ENCODE measurements at regions not wholly inside any gene's neighbourhood (a gene's known extent, or its start where the extent isn't known, plus 50 kb on each side); places are given as distances from the start of the nearest gene placed in this dataset.
A peak's percentile ranks its signal among the peaks of the same experiment; 100 is the strongest.
"Not testable (repeated sequence)": the region's sequence is repeated elsewhere in the genome, so short reads cannot be mapped to it uniquely, and the experiment has no call there.

- DNase-seq = no peak
Observed at GRCh38 chr2:235223011-235223410, 270.8 kb upstream of the AGAP1 start.

DNA sequence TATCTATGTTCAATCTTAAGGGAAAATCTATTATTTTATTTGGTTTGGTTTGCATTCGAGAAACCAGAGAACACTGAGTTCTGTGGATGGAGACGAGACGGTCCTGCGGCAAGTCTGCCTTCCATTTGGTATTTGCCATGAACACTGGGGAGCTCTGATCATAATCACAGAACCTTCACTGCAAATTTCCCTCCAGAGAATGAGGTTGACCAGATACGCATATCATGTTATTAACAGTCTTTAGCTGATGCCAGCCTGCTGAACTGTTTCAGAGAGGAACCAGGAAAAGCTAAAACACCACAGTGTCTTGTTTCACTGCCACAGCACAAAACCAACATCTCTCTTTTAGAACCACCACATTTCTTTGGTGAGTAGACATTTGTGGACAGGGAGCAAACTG lies 269.4 kb upstream of the AGAP1 start:
- no peak for DNase-seq

- DNase-seq = no peak
Observed at GRCh38 chr2:235225261-235225660, 268.6 kb upstream of the AGAP1 start.

DNA sequence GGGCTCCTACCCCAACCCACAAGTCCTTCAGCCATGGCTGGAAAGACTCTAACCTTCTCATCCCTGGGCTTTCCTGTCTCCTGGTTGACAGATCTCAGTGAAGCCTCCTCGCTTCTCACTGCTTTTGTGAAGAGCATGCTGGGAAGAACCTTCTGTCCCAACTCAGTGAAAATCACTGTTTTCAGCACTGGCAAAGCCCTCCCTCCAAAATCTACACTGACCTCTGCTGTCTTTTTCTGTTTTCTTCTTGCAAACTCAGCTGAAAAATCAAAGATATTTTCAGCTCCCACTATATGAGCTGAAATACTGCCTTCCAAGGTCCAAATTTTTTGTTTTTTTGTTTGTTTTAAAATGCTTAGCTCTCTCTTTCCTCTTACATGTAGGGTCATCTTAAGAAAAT lies 266.3 kb upstream of the AGAP1 start:
- no peak for DNase-seq

GRCh38 chr2:235228422-235228821 lies 265.4 kb upstream of the AGAP1 start:
- not testable (repeated sequence) for DNase-seq

DNA sequence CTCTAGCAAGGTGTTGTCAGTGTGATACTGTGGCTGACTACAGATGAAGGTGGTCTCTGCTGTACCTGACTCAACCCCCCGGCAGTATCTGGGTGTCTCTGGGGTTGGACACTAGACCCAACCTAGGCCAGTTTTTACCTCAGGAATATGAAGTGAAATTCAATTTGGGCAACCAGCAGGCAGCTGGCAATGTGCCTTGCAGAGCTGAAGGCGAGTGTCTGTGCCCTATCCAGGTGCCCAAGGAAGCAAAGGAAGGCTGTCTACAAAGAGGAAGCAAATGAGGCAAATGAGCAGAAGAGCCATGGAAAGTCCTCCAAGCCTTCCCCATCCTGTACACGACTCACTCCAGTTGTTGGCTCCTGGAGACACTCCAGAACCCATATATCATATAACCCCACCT lies 264.6 kb upstream of the AGAP1 start:
- DNase-seq = no peak

DNA sequence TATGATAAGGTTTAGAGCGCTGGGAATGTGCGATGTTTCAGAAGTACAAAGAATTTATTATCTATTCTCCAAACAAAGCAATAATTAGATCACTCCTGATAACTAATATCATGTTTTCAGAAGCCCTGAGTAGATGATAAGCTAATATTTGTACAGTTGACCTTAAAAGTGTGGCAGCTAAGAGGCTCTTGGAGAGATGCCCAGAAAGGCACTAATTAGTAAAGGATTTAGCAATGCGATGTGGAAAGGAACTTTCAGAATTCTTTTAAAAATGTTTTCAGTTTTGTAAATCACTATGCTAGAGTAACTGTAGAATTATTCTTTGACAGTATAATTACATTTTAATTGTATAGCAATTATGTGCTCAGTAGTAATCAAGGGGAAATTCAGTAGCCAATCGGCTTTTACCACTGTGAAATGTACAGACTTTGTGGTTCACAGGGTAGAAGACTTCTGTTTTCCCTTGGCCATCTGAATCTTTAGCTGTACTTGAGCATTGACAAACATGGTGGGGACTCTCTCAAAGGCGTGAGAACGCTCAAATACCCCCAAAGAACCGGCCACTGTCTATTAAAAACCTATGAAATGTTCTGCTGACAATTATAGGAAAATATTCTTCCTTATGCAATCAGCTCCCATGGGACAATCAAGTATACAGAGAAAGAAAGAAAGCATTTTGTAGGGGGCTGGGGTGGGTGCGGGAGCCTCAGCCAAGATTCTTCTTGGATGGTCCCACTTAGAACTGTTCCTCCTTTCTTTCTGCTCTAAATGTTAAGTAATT lies 262.8 kb upstream of the AGAP1 start:
- peak; percentile 80 for DNase-seq

DNA sequence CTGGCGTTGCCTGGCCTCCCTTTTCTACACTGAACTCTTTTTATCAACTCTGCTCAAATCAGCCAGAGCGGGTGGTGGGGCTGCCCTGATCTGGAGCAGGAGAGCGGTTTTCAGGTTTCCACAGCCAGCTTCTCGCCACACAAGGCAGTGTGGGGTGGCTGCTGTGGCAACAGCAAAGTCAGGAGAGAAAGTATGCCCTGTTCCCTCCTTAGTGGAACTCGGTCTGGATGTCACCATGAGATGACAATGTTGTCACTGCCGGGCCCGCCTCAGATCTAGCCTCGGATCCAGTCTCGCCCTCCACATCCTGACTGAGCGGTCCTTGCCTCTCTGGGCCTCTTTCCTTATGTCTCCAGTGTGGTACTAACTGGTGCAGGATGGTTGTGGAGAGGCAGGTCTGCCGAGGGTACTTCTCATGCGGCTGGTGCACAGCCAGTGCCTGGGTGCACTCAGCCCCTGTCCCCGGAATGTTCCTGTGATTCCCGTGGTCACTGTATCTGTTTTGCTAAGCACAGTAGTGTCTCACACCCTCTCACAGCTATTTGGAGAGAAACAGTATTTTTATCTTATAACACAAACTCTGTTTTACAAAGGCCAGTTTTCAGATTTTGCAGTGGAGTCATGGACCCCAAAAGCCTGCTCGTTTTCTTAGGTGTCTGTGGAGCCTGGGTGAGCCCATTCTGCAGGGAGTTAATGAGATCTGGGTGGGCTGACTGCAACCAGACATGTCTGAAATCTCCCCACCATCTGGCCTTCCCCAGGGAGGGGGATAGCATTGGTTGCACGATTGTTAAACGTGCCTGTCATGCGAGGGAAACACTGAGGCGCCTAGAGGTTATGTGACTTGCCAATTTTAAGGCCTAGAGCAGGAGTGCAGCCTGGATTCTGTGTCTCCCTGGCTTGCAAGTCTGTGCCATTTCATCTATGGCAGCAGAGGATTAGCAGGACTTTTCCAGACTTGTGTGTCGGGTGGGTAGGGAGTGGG lies 261.1 kb upstream of the AGAP1 start:
- no peak for DNase-seq

DNA sequence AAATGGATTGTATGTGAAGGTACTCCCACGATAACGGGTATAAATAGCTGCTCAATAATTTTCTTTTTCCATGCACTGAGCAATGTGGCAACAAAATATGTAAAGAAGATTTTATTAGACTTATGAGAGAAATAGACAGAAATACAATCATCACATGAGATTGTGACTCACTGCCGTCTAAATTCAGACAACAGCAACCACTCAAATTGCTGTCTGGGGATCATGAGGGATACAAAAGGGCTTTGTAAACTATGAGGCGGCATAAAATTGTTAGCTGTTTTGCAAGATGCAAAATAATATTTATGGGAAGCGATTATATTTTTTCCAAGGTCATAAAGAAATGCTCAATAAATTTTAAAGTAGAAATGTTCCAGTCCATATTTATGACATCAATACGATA lies 259.1 kb upstream of the AGAP1 start:
- peak; percentile 59 for DNase-seq

DNA sequence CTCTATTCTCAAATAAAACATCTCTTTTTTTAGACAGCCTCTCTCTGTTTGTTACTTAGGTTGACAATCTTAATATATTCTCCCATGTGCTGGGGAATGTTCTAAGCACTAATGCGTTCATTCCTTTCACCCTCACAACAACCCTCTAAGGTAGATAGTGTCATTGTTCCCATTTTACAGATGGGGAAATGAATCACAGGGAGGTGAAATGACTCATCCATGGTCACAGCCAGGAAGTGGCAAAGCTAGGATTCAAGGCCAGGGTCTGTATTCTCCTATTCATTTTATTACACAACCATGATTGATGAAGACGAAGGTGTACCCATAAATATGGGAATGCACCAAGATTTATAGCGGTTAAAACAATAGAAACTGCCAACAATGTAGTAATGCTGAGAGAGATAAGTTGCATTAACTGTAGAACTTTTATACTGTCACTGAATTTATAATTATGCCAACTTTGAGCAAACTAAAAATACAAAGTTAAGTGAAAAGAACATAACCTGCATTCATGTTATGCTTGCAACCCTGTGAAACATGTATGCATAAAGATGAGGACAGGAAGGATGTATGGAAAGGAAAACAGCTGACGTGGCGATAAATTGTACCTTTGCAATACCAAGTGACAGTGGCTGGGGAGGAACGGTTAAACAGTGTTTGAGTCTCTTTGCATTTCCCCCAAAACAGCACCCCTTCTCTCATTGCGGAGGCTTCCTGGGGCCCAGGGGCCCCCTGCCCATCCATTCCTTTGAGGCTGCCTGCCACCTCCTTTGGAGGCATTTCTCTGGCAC lies 257.7 kb upstream of the AGAP1 start:
- no peak for DNase-seq

DNA sequence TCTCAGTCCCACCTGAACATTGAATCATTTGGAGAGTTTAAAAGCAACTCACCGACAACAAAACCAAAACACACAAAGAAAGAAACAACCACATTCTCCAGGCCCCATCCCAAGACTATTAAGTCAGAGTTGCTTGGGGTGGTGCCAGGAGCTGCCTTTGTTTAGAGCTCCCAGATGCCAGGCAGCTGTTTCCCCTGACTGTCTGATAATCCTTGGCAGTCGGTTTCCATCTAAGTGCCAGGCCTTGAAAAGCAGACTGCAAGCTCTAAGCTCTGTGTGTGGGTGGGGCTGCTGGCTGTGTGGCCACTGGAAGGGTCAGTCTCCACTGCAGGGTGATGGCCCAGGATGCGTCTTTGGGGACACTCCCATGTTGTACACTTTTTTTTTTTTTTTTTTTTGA lies 255.3 kb upstream of the AGAP1 start:
- DNase-seq = peak; percentile 50

DNA sequence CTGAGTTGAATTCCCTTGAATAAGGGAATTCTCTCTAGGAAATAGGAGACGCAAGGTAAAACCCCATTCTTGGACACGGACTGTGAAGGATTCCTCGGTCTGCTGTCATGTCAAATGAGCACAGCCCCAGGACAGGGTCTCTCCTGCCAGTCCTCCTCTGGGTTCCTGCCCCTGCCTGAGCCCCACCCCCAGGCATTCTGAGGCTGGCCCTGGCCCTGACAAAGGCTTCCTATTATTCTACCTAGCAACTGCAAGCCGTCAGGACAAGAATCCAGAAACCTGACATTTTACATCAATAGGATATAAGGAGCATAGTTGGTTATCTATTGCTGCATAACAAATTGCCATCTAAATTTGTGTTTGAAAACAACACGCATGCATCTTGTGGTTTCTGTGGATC lies 253.3 kb upstream of the AGAP1 start:
- no peak for DNase-seq

GRCh38 chr2:235244255-235245220 lies 249.3 kb upstream of the AGAP1 start:
- DNase-seq = peak; percentile 72

DNA sequence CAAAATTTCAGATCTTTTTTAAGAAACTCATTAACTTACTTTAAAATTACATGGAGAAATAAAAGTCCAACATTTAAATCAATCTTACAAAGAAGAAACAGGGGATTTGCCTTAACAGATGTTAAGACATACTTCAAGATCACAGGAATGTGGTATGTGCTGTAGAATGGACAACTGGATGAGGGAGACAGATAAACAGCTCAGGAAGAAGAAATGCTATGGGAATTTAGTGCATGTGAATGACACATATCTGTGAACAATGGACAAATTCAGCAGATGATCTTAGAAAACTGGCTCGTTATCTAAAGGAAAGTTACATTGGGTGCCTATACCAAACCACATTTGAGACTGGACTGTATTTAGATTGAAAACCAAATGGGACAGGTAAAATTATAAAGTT lies 246.8 kb upstream of the AGAP1 start:
- no peak for DNase-seq

- peak; percentile 39 for DNase-seq
Observed at GRCh38 chr2:235255693-235256092, 238.2 kb upstream of the AGAP1 start.

- DNase-seq = no peak
Observed at GRCh38 chr2:235257590-235257989, 236.3 kb upstream of the AGAP1 start.

DNA sequence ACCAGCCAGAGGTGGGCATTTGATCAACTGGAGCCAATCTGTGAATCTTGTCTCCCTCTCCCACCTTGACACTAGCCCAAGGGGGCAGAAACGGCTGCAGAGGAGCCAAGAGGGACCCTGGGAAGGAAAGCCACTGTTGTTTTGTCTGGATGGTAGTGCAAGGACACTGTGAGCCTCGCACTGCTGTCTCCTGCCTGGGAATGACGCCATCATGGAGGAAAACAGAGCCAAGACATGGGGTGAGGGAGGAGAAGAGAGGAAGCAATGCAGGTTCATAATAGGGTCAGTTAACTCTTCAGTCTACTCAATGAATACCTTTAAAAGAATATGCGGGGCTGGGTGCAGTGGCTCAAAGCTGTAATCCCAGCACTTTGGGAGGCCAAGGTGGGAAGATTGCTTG lies 231.1 kb upstream of the AGAP1 start:
- DNase-seq = no peak

DNA sequence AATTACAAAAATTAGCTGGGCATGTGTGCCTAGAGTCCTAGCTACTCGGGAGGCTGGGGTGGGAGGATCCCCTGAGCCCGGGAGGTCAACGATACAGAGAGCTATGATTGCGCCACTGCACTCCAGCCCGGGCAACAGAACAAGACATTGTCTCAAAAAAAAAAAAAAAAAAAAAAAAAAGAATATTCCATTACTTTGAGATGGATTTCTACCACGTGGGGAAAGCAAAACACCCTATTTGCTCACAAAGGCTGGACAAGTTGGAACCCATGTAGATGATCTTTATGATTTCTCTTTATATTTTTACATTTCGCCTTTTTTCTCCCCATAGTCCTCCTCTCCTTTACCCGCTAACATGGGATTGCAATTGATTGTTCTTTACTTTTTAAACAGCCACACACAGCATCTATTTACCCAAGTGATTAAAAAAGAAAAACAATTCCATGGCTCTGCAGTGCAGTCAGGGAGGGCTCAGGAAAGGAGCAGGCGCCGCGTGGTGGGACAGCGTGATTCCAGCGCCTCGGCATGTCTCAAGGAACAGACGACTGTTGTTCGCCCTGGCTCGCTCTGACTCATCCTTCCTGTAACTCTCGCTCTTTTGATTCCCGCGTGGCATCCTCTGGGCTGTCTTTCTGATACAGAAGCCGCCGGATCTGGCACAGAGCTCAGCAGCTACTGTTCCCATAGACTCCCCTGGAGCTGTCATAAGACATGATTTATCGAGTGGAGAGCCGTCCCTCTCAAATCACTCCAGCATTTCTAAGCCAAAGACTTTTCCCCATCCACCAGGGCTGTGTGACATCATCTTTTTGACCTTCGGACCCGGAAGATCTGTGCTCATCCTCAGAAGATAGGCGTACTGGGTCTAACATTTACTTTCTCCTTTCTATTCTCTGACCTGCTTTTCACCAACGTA lies 230.4 kb upstream of the AGAP1 start:
- peak; percentile 87 for DNase-seq

DNA sequence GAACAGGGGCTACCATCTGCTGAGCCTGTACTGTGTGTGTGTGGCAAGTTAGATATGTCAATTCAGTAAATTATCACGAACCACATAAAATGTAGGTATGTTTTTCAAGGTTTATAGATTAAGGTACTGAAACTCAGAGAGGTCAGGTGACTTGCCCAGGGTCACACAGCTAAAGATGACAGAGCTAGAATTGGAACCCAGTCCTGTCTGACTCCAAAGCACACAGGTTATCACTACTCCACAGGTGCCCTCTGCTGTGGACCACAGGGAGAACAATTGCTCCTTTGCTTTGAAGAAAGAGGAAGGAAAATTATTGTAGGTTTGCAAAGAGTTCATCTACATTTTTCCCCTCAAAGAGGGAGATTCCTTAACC lies 229.7 kb upstream of the AGAP1 start:
- DNase-seq = no peak

GRCh38 chr2:235264512-235264911 lies 229.3 kb upstream of the AGAP1 start:
- DNase-seq = no peak

All from fibroblast of skin of right quadriceps (primary cell).